HPDE6-E6E7 (cell line): ENCODE measurements at regions not wholly inside any gene's neighbourhood (a gene's known extent, or its start where the extent isn't known, plus 50 kb on each side); places are given as distances from the start of the nearest gene placed in this dataset.

Source experiments
- DNase-seq: peaks from one replicate; pipeline ENCODE4 v3.0.0; 2011; ENCODE audit warnings: missing footprints; ENCODE audit errors: extremely low spot score

DNA sequence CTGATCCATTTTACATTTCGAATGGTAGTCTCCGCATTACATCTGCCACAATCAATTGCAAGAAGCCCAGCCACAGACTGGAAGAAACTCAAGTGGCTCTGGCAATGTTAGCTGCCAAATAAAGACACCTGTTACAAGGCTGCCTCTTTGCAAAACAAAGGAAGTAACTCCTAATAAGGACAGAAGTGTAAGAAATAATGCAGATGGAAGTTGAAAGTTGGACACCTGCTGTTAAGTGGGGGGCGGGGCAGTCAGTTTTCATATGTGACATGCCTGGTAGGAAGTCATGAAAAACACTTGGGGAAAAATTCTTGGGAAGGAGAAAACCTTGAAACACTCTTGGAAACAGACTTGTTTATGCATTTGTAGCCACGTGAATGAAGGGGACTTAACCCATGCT lies 54.1 kb upstream of the ATP2C1 start:
- no peak for DNase-seq

DNA sequence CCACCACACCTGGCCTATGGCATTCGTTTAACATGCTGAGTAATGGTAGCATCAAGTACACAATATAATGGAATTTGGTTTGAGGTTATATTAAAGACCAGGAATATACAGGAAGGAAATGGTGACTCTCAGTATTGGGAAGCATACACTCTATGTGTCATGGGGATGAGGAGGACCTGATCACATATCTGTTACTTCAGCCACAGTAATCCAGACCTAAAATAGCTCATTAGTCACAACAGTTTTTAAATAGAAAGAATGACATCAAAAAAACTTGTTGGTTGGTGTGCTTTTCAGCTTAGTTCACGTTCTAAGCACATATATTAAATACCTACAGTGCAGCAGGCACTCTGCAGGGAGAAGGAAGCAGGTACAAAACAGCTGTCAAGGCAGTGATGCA lies 52.5 kb upstream of the ATP2C1 start:
- peak; percentile 20 for DNase-seq

DNA sequence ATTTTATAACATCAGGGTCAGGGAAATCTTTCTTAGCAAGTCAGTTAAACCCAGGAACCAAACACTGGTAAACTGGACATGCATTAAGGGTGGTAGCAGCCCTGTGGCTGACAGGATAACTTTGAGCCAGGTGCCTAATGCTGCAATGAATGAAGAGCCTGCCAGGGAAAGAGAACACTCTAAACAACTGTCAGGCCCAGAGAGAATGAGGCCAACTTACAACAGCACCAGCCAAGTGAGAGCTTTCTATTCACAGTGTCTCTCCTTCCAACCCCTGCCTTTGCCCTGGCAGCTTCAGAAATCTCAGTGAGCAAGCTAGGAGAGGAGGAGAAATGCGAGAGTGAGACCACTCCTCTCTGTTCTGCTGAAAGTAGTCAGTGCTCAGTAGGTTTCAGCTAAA lies 50.4 kb upstream of the ATP2C1 start:
- DNase-seq = no peak
